GM12878 (cell line): ENCODE measurements at regions not wholly inside any gene's neighbourhood (a gene's known extent, or its start where the extent isn't known, plus 50 kb on each side); places are given as distances from the start of the nearest gene placed in this dataset.

Experiments
- ATAC-seq: fragments of 200-7000 bp; cut with Tn5 transposase; 3 replicates; pipeline ENCODE4 v1.9.1; 2020; ENCODE audit warnings: mild to moderate bottlenecking, moderate library complexity
- BruUV-seq: library from RNA; stranded (reverse); fragments of 400-500 nt; replicated peaks from 2 replicates; lab custom pipeline; 2021; lab: Mats Ljungman, UMichigan
- CTCF ChIA-PET: fragments of 300-600 bp; sonication (Branson Sonifier 250); formaldehyde crosslinking; extraction: SDS; loops from one replicate; lab custom pipeline; 2021; ENCODE audit warnings: inconsistent platforms; lab: Yijun Ruan, JAX
- POLR2A ChIA-PET: fragments of 350-600 bp; formaldehyde crosslinking; extraction: SDS; loops from one replicate; lab custom pipeline; 2021; ENCODE audit warnings: inconsistent platforms; lab: Charles Lee
- RAD21 ChIA-PET: fragments of 300-600 bp; sonication (Branson Sonifier 250); formaldehyde crosslinking; loops from one replicate; lab custom pipeline; 2023; ENCODE audit warnings: antibody characterized with exemption; ENCODE audit not compliant: unreplicated experiment; lab: Charles Lee
- SMC1A ChIA-PET: fragments of 300-600 bp; sonication (Branson Sonifier 250); formaldehyde crosslinking; loops from one replicate; lab custom pipeline; 2023; ENCODE audit not compliant: unreplicated experiment, uncharacterized antibody; lab: Charles Lee
- DNase-seq: peaks from one replicate; pipeline ENCODE4 v3.0.0-alpha.2; 2011; ENCODE audit warnings: low read depth, low spot score
- FAIRE-seq: peaks from 3 replicates; lab custom pipeline; 2011; peaks lifted over from hg19 to GRCh38; lab: Jason Lieb, UNC
- H2AFZ ChIP-seq: 2 replicates; pipeline ENCODE4 v1.6.0; 2011; ENCODE audit warnings: low read depth, low read length, control low read depth; ENCODE audit not compliant: control insufficient read depth
- H3K27ac ChIP-seq: 2 replicates; pipeline ENCODE4 v1.5.1; 2011; ENCODE audit warnings: control low read depth; ENCODE audit not compliant: control insufficient read depth, insufficient read depth
- H3K27me3 ChIP-seq, 2 experiments: replicated peaks in 1 of 2; 2 replicates each; pipeline versions ENCODE4 v1.6.0 to v1.6.1; 2011; ENCODE audit warnings: low read length in 1 of 2; ENCODE audit not compliant: control insufficient read depth in 2 of 2, insufficient read depth in 2 of 2
- H3K36me3 ChIP-seq, 2 experiments: 2 replicates each; pipeline ENCODE4 v1.5.1; 2011; ENCODE audit warnings: low read length in 1 of 2; ENCODE audit not compliant: control insufficient read depth in 2 of 2, insufficient read depth in 2 of 2
- H3K4me1 ChIP-seq: 2 replicates; pipeline ENCODE4 v1.6.1; 2011; ENCODE audit warnings: mild to moderate bottlenecking, low read length, moderate library complexity, mixed read lengths; ENCODE audit not compliant: control insufficient read depth, insufficient read depth
- H3K4me2 ChIP-seq: 2 replicates; pipeline ENCODE4 v1.6.0; 2011; ENCODE audit warnings: control low read depth; ENCODE audit not compliant: control insufficient read depth, insufficient read depth
- H3K4me3 ChIP-seq: fragments of 200-600 bp; sonication (generic); 2 replicates; pipeline ENCODE4 v1.5.1; 2016
- H3K79me2 ChIP-seq: 2 replicates; pipeline ENCODE4 v1.6.0; 2011; ENCODE audit warnings: low read length; ENCODE audit not compliant: control insufficient read depth, insufficient read depth
- H3K9ac ChIP-seq: 2 replicates; pipeline ENCODE4 v1.8.0; 2011; ENCODE audit warnings: low read length, control low read depth, mixed read lengths; ENCODE audit not compliant: control insufficient read depth, insufficient read depth
- H3K9me3 ChIP-seq: replicated peaks from 3 replicates; pipeline ENCODE4 v1.5.1; 2011; ENCODE audit warnings: mild to moderate bottlenecking, low read length; ENCODE audit not compliant: control insufficient read depth, insufficient read depth
- H4K20me1 ChIP-seq: 2 replicates; pipeline ENCODE4 v1.6.0; 2011; ENCODE audit not compliant: control insufficient read depth, insufficient read depth
- ATF2 ChIP-seq: IDR thresholded peaks from 2 replicates; pipeline ENCODE4 v1.6.1; 2012; ENCODE audit warnings: low read length, inconsistent platforms
- BHLHE40 ChIP-seq, 2 experiments: fragments of 450-650 bp in 1 of 2; IDR thresholded peaks; 2 replicates each; pipeline ENCODE4 v1.6.1; 2011 to 2017; ENCODE audit warnings: low read depth in 2 of 2, borderline replicate concordance in 1 of 2, improper control_type of control experiment in 1 of 2, low read length in 1 of 2, mild to moderate bottlenecking in 1 of 2
- CBFB ChIP-seq: IDR thresholded peaks from 2 replicates; pipeline ENCODE4 v1.6.1; 2016; ENCODE audit warnings: antibody characterized with exemption, low read depth
- EGR1 ChIP-seq, 2 experiments: IDR thresholded peaks; 1 replicate in 1 of 2; 2 replicates in 1 of 2; pipeline ENCODE4 v1.6.1; 2011 to 2012; ENCODE audit warnings: low read depth in 2 of 2, low read length in 2 of 2, borderline replicate concordance in 1 of 2, mild to moderate bottlenecking in 1 of 2, moderate library complexity in 1 of 2
- MXI1 ChIP-seq: fragments of 150-350 bp; IDR thresholded peaks from 2 replicates; pipeline ENCODE4 v1.6.1; 2011; ENCODE audit warnings: low read depth, mild to moderate bottlenecking, inconsistent platforms, low read length, improper control_type of control experiment
- MYC ChIP-seq: IDR thresholded peaks from 2 replicates; pipeline ENCODE4 v1.6.1; 2011; ENCODE audit warnings: mild to moderate bottlenecking, low read length, moderate library complexity, inconsistent platforms; ENCODE audit not compliant: insufficient read depth, insufficient replicate concordance, insufficient read length, severe bottlenecking
- SIX5 ChIP-seq: IDR thresholded peaks from 2 replicates; pipeline ENCODE4 v1.6.1; 2011; ENCODE audit warnings: mild to moderate bottlenecking, low read depth, low read length, moderate library complexity; ENCODE audit not compliant: severe bottlenecking
- SREBF2 ChIP-seq: IDR thresholded peaks from 2 replicates; pipeline ENCODE4 v1.6.1; 2012; ENCODE audit warnings: mild to moderate bottlenecking, low read length
- WRNIP1 ChIP-seq: IDR thresholded peaks from 2 replicates; pipeline ENCODE4 v1.6.1; 2011; ENCODE audit warnings: low read depth, low read length, improper control_type of control experiment, borderline replicate concordance
- ZBTB40 ChIP-seq: fragments of 450-650 bp; IDR thresholded peaks from 2 replicates; pipeline ENCODE4 v1.6.1; 2016; ENCODE audit warnings: mild to moderate bottlenecking, moderate library complexity, borderline replicate concordance
- ZZZ3 ChIP-seq: IDR thresholded peaks from 2 replicates; pipeline ENCODE4 v1.6.1; 2011; ENCODE audit warnings: low read depth; ENCODE audit not compliant: control insufficient read depth, insufficient read length
- WGBS: methylation state at CpG from one replicate; pipeline ENCODE4 v1.1.6; 2016; ENCODE audit warnings: low lambda C conversion rate; ENCODE audit not compliant: insufficient replicate concordance, insufficient coverage; ENCODE audit errors: missing lambda C conversion rate; 5-methylcytosine and 5-hydroxymethylcytosine counted together
- in situ Hi-C: fragments of 300-500 bp; cut with MboI; formaldehyde crosslinking; loops from 9 replicates; pipeline ENCODE4 v1.14.3; 2018; ENCODE audit warnings: mixed read lengths
- intact Hi-C: fragments of 100-400 bp; cut with micrococcal nuclease; formaldehyde crosslinking; loops from one replicate; pipeline ENCODE4 v1.14.2; 2022; ENCODE audit not compliant: unreplicated experiment

GRCh38 chr9:11064909-11065308 lies 452.1 kb upstream of the PTPRD start:
- Histone ChIP-seq H3K9me3 (no peaks in the 10 kb centered on the region), H3K4me1 (no peaks in the 10 kb centered on the region), H3K4me2 (no peak overlapping the region), H4K20me1 (no peaks in the 10 kb centered on the region), H3K36me3 (no peaks in the 10 kb centered on the region), H3K4me3 (no peak overlapping the region), H3K9ac (no peak overlapping the region), H3K79me2 (no peaks in the 10 kb centered on the region), H3K27ac (no peak overlapping the region), H2AFZ (no peak overlapping the region), H3K27me3 (no peaks in the 10 kb centered on the region)
- peak; percentile 62 for ATAC-seq
- no peak for FAIRE-seq
- RAD21 ChIA-PET, result interaction anchor here (1.0 kb wide), 1 partner anchor 39 kb away, joined by 4 read pairs; no protein-coding TSS in a partner anchor
- in situ Hi-C loops, result no loop called here
- no TSS peak for BruUV-seq
- TF ChIP-seq BHLHE40 (IDR thresholded peaks at IDR 0.05; ENCODE audit: borderline replicate concordance in 1 of 2, low read depth in 2 of 2, low read length in 1 of 2) (peak in 1 of 2 experiments; percentile 71; a peak in 2 of 4 replicates), SREBF2 (no peak)
- POLR2A ChIA-PET, result no interaction called here
- DNase-seq, result no peak
- 31% methylated on average over 9 of the region's 9 CpGs for WGBS
- intact Hi-C loops, result no loop called here
- SMC1A ChIA-PET, result interaction anchor here (1.0 to 2.6 kb wide), 3 partner anchors 24 to 79 kb away, joined by 3 to 6 read pairs (median 6); no protein-coding TSS in a partner anchor
- CTCF ChIA-PET, result no interaction called here

- Histone ChIP-seq H4K20me1 (no peaks in the 10 kb centered on the region), H3K9me3 (no peaks in the 10 kb centered on the region), H3K27ac (no peak overlapping the region), H2AFZ (no peak overlapping the region), H3K79me2 (no peaks in the 10 kb centered on the region), H3K36me3 (no peaks in the 10 kb centered on the region), H3K9ac (no peak overlapping the region), H3K4me3 (no peak overlapping the region), H3K27me3 (no peaks in the 10 kb centered on the region), H3K4me1 (no peaks in the 10 kb centered on the region), H3K4me2 (no peak overlapping the region)
- in situ Hi-C loops, result no loop called here
- FAIRE-seq (no peak), DNase-seq (no peak), ATAC-seq (no peak)
- SMC1A ChIA-PET, result interaction anchor here (1.0 to 1.3 kb wide), 2 partner anchors 12 to 16 kb away, joined by 4 read pairs; no protein-coding TSS in a partner anchor
- POLR2A ChIA-PET, result no interaction called here
- BruUV-seq, result no TSS peak
- intact Hi-C loops, result no loop called here
- RAD21 ChIA-PET, result no interaction called here
- 0% methylated on average over 1 of the region's 1 CpG for WGBS
- CTCF ChIA-PET, result no interaction called here
- TF ChIP-seq ZBTB40 (no peak), SIX5 (no peak), MXI1 (no peak), EGR1 (IDR thresholded peaks at IDR 0.05; ENCODE audit: borderline replicate concordance in 1 of 2, low read depth in 2 of 2, low read length in 2 of 2) (no peak), ZZZ3 (no peak), MYC (no peak), WRNIP1 (no peak), CBFB (no peak), ATF2 (no peak)
Observed at GRCh38 chr9:11072176-11072575, 459.4 kb upstream of the PTPRD start.
